Spleen (tissue), 7 donors: ENCODE measurements at regions not wholly inside any gene's neighbourhood (a gene's known extent, or its start where the extent isn't known, plus 50 kb on each side); places are given as distances from the start of the nearest gene placed in this dataset.
"Not testable (repeated sequence)": the region's sequence is repeated elsewhere in the genome, so short reads cannot be mapped to it uniquely, and the experiment has no call there.

Experiments used
- CTCF ChIP-seq, 11 experiments: fragments of 200-600 bp in 7 of 11; fragments of 450-650 bp in 4 of 11; sonication (generic) in 4 of 11; IDR thresholded peaks in 8 of 11; conservative IDR thresholded peaks in 3 of 11; 1 replicate in 7 of 11; 2 replicates in 4 of 11; pipeline versions ENCODE4 v1.4.0 to v1.8.0; 2016 to 2021; ENCODE audit warnings: antibody characterized with exemption in 11 of 11, inconsistent platforms in 4 of 11, mild to moderate bottlenecking in 1 of 11
- POLR2A ChIP-seq, 3 donors: fragments of 450-650 bp; IDR thresholded peaks; one replicate each; pipeline ENCODE4 v1.5.1; 2017; ENCODE audit warnings: antibody characterized with exemption in 3 of 3, mild to moderate bottlenecking in 1 of 3
- donor health status: DM: no; HTN: no; CAD: no; lungs with moderate emphysema.
- donor health status: DM: no; HTN: no; CAD: no.
- donor health status: DM: no; HTN: no; CAD: no.

- not testable (repeated sequence) for TF ChIP-seq POLR2A (IDR thresholded peaks at IDR 0.05); CTCF (IDR thresholded peaks at IDR 0.05 in 8 of 11, conservative IDR thresholded peaks at IDR 0.05 in 3 of 11)
Measured at GRCh38 chr10:33853221-33853620, 518.8 kb upstream of the NRP1 start.
